ENCODE measurements at regions not wholly inside any gene's neighbourhood (a gene's known extent, or its start where the extent isn't known, plus 50 kb on each side); places are given as distances from the start of the nearest gene placed in this dataset.

DNA sequence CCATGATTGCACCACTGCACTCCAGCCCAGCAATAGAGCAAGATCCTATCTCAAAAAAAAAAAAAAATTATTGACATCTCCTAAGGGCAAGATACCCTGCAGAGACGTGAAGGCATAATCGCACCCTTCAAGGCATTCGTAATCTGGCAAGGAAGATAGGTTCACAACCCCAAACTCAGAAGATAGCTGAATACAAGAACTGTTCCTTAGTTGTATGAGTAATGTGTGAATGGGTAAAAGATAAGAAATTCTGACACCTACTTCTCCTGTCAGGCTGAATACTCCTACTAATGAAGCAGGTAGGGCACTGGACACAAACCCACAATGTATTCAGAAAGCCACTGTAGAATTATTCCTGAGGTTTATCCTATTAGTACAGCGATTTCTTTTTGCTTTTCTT is 882.4 kb upstream of the AUTS2 start:
- no peak for DNase-seq
- WGBS, 2 donors, result 37 to 94% methylated on average over 4 of the region's 4 CpGs
- no peaks in the 10 kb centered on the region for H3K9me3 ChIP-seq
- H3K27me3 ChIP-seq, result no peaks in the 10 kb centered on the region
- TF ChIP-seq POLR2A (IDR thresholded peaks at IDR 0.05), result no peak
- TF ChIP-seq EP300 (IDR thresholded peaks at IDR 0.05), result no peak
- no peak for TF ChIP-seq POLR2AphosphoS5 (IDR thresholded peaks at IDR 0.05)
- TF ChIP-seq, protein P1, sequence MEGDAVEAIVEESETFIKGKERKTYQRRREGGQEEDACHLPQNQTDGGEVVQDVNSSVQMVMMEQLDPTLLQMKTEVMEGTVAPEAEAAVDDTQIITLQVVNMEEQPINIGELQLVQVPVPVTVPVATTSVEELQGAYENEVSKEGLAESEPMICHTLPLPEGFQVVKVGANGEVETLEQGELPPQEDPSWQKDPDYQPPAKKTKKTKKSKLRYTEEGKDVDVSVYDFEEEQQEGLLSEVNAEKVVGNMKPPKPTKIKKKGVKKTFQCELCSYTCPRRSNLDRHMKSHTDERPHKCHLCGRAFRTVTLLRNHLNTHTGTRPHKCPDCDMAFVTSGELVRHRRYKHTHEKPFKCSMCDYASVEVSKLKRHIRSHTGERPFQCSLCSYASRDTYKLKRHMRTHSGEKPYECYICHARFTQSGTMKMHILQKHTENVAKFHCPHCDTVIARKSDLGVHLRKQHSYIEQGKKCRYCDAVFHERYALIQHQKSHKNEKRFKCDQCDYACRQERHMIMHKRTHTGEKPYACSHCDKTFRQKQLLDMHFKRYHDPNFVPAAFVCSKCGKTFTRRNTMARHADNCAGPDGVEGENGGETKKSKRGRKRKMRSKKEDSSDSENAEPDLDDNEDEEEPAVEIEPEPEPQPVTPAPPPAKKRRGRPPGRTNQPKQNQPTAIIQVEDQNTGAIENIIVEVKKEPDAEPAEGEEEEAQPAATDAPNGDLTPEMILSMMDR (IDR thresholded peaks at IDR 0.05), result no peak
- no peak overlapping the region for H3K4me3 ChIP-seq
- H3K27ac ChIP-seq, result no peak overlapping the region
- H3K36me3 ChIP-seq, result no peaks in the 10 kb centered on the region
- ATAC-seq (ENCODE audit: low FRiP score in 2 of 2), result no peak
- no peaks in the 10 kb centered on the region for H3K4me1 ChIP-seq

DNA sequence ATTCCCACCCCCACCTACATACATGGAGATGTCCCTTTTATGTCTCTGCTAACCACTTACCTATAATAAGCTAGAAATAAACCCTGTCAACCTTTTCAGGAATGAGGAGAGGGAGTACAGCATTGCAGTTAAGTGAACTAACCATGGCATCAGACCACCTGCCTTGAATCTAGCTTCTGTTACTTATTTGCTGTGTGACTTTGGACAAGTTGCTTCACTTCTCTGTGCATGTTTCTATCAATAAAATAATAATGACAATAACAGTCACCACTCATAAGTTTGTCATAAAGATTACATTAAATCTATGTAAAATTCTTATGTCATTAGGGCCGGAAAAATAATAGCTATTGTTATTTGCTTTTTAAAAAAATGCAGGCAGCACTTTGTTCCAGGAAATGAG is 881.1 kb upstream of the AUTS2 start:
- Histone ChIP-seq H3K4me3 (no peak overlapping the region), H3K27ac (no peak overlapping the region), H3K9me3 (no peaks in the 10 kb centered on the region), H3K27me3 (no peaks in the 10 kb centered on the region), H3K4me1 (no peaks in the 10 kb centered on the region), H3K36me3 (no peaks in the 10 kb centered on the region)
- ATAC-seq (ENCODE audit: low FRiP score in 2 of 2) (no peak), DNase-seq (no peak)
- 71 to 83% methylated on average over 1 of the region's 1 CpG for WGBS, 2 donors
- TF ChIP-seq EP300 (IDR thresholded peaks at IDR 0.05) (no peak), POLR2A (IDR thresholded peaks at IDR 0.05) (no peak), POLR2AphosphoS5 (IDR thresholded peaks at IDR 0.05) (no peak)
- TF ChIP-seq, protein P1 (IDR thresholded peaks at IDR 0.05), result no peak

DNA sequence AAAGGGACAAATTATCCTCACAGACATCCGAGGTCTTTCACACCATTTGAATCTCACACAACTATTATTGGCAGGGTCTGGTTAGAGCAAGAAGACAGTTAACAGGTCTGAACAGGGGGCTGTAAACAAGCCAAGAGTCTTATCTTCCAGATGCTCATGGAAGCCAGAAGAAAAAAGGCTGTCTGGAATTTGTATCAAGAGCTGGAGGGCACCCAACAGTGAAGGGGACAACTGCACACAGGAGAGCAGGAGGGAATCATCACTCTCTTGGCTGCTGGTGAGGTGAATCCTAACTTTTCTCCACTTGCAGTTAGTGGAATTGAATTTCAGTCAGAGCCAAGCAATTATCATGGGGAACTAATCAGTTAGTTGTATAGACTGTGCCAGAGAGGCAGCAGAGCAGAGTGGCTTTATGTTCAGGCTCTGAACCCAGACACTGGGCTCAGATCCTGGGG is 880.2 kb upstream of the AUTS2 start:
- H3K36me3 ChIP-seq, result no peaks in the 10 kb centered on the region
- no peaks in the 10 kb centered on the region for H3K27me3 ChIP-seq
- no peak for DNase-seq
- TF ChIP-seq POLR2A (IDR thresholded peaks at IDR 0.05), result no peak
- no peak overlapping the region for H3K4me3 ChIP-seq
- no peak overlapping the region for H3K27ac ChIP-seq
- H3K9me3 ChIP-seq, result no peaks in the 10 kb centered on the region
- no peak for ATAC-seq (ENCODE audit: low FRiP score in 2 of 2)
- 41 to 44% methylated on average over 1 of the region's 1 CpG for WGBS, 2 donors
- no peaks in the 10 kb centered on the region for H3K4me1 ChIP-seq

DNA sequence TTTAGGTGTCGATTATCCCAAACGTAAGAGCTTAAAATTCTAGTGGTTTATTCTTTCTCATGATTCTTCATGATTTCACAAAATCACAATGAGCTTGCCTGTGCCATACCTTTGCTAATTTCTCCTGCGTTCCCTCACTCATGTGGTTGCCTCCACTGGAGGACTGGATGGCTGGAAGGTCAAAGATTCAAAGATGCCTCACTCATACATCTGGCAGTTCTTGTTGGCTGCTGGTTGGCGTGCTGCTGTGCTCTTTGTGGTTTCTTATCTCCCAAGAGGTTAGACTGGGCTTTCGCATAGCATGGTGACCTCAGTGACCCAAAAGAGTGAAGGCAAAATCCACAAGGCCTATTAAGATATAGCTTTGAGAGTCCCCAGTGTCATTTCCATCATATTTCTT is 877.6 kb upstream of the AUTS2 start:
- H3K9me3 ChIP-seq, result no peaks in the 10 kb centered on the region
- DNase-seq (no peak), ATAC-seq (ENCODE audit: low FRiP score in 2 of 2) (no peak)
- H3K27me3 ChIP-seq, result no peaks in the 10 kb centered on the region
- no peak overlapping the region for H3K4me3 ChIP-seq
- TF ChIP-seq POLR2AphosphoS5 (IDR thresholded peaks at IDR 0.05) (no peak), EP300 (IDR thresholded peaks at IDR 0.05) (no peak), POLR2A (IDR thresholded peaks at IDR 0.05) (no peak)
- TF ChIP-seq, protein P1 (IDR thresholded peaks at IDR 0.05), result no peak
- H3K4me1 ChIP-seq, result no peaks in the 10 kb centered on the region
- H3K27ac ChIP-seq, result no peak overlapping the region
- no peaks in the 10 kb centered on the region for H3K36me3 ChIP-seq
- WGBS, 2 donors, result 73 to 80% methylated on average over 5 of the region's 5 CpGs

DNA sequence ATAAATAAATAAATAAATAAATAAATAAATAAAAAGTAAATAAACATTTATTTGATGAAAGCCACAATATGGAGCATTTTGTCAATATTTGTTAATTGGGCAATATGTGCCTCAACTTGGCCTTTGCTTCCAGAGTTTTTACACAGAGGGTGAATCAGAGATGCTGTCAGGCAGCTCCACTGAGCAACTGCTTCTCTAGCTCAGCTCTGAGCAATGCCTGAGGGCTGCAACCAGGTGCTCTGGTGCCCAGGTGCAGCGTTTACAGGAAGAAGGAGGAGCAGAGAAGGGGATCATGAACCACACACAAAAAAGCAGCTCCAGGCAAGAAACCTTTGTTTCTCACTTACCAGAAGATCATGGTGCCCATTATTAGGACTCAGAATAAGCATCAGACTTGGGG is 876.2 kb upstream of the AUTS2 start:
- H3K27me3 ChIP-seq, result no peaks in the 10 kb centered on the region
- DNase-seq (no peak), ATAC-seq (ENCODE audit: low FRiP score in 2 of 2) (no peak)
- TF ChIP-seq EP300 (IDR thresholded peaks at IDR 0.05), result no peak
- TF ChIP-seq, protein P1 (IDR thresholded peaks at IDR 0.05), result no peak
- TF ChIP-seq POLR2A (IDR thresholded peaks at IDR 0.05), result no peak
- no peak for TF ChIP-seq POLR2AphosphoS5 (IDR thresholded peaks at IDR 0.05)
- no peaks in the 10 kb centered on the region for H3K4me1 ChIP-seq
- H3K36me3 ChIP-seq, result no peaks in the 10 kb centered on the region
- H3K4me3 ChIP-seq, result no peak overlapping the region
- no peaks in the 10 kb centered on the region for H3K9me3 ChIP-seq
- WGBS, 2 donors, result 31 to 81% methylated on average over 1 of the region's 1 CpG
- H3K27ac ChIP-seq, result no peak overlapping the region
